CD4-positive, CD25-positive, alpha-beta regulatory T cell (primary cell): ENCODE measurements at regions not wholly inside any gene's neighbourhood (a gene's known extent, or its start where the extent isn't known, plus 50 kb on each side); places are given as distances from the start of the nearest gene placed in this dataset.
A peak's percentile ranks its signal among the peaks of the same experiment; 100 is the strongest.

Experiments used
- ATAC-seq, 2 donors: fragments of 150-1000 bp; cut with Tn5 transposase; one replicate each; pipeline ENCODE4 v1.10.0; 2021; ENCODE audit warnings: low read depth in 2 of 2, moderate number of reproducible peaks in 2 of 2, moderate library complexity in 1 of 2
- DNase-seq, 3 donors: peaks; one replicate each; pipeline versions ENCODE4 v3.0.0 to v3.0.0-alpha.2; 2012 to 2022; ENCODE audit warnings: mixed read lengths in 1 of 3
- H3K27ac ChIP-seq: one replicate; pipeline ENCODE4 v1.7.0; 2013; ENCODE audit warnings: mild to moderate bottlenecking, low read length; ENCODE audit not compliant: insufficient read depth, poor library complexity, severe bottlenecking
- H3K27me3 ChIP-seq: one replicate; pipeline ENCODE4 v1.7.0; 2013; ENCODE audit warnings: low read length; ENCODE audit not compliant: control insufficient read depth, insufficient read depth
- H3K36me3 ChIP-seq: one replicate; pipeline ENCODE4 v1.7.0; 2013; ENCODE audit warnings: mild to moderate bottlenecking, low read length, moderate library complexity; ENCODE audit not compliant: control insufficient read depth, insufficient read depth
- H3K4me1 ChIP-seq: 2 replicates; pipeline ENCODE4 v1.7.0; 2013; ENCODE audit warnings: mild to moderate bottlenecking, low read length; ENCODE audit not compliant: insufficient read depth, control insufficient read depth, poor library complexity, severe bottlenecking
- H3K4me3 ChIP-seq: one replicate; pipeline ENCODE4 v1.7.0; 2013; ENCODE audit warnings: low read depth, mild to moderate bottlenecking, low read length, moderate library complexity
- H3K9me3 ChIP-seq, 2 experiments: 1 replicate in 1 of 2; 2 replicates in 1 of 2; pipeline ENCODE4 v1.7.0; 2013; ENCODE audit warnings: low read length in 2 of 2, mild to moderate bottlenecking in 1 of 2, moderate library complexity in 1 of 2; ENCODE audit not compliant: control insufficient read depth in 2 of 2
- H3K27ac Mint-ChIP-seq, 3 donors: one replicate each; pipeline ENCODE4 v1.8.0; 2020 to 2022; ENCODE audit warnings: mild to moderate bottlenecking in 3 of 3, mixed read lengths in 3 of 3, moderate library complexity in 2 of 3
- H3K27me3 Mint-ChIP-seq: one replicate; pipeline ENCODE4 v1.8.0; 2022; ENCODE audit warnings: mild to moderate bottlenecking, mixed read lengths
- H3K36me3 Mint-ChIP-seq: one replicate; pipeline ENCODE4 v1.8.0; 2020; ENCODE audit warnings: mixed read lengths
- H3K4me1 Mint-ChIP-seq, 4 donors: one replicate each; pipeline ENCODE4 v1.8.0; 2020 to 2022; ENCODE audit warnings: mixed read lengths in 4 of 4, mild to moderate bottlenecking in 1 of 4
- H3K4me3 Mint-ChIP-seq, 4 donors: one replicate each; pipeline ENCODE4 v1.8.0; 2020 to 2022; ENCODE audit warnings: mild to moderate bottlenecking in 4 of 4, mixed read lengths in 4 of 4, moderate library complexity in 3 of 4
- H3K9me3 Mint-ChIP-seq, 7 donors: one replicate each; pipeline ENCODE4 v1.8.0; 2020 to 2022; ENCODE audit warnings: mixed read lengths in 7 of 7, mild to moderate bottlenecking in 3 of 7, moderate library complexity in 2 of 7

- Histone ChIP-seq H3K27me3 (no peaks in the 10 kb centered on the region), H3K27ac (no peak overlapping the region), H3K4me3 (no peak overlapping the region), H3K9me3 (no peaks in the 10 kb centered on the region), H3K36me3 (no peaks in the 10 kb centered on the region), H3K4me1 (no peaks in the 10 kb centered on the region)
- DNase-seq: no peak
- Mint-ChIP-seq H3K4me3 (no peak overlapping the region), H3K27me3 (no peaks in the 10 kb centered on the region), H3K27ac (no peak overlapping the region), H3K9me3 (no peaks in the 10 kb centered on the region), H3K36me3 (no peaks in the 10 kb centered on the region), H3K4me1 (no peaks in the 10 kb centered on the region)
- ATAC-seq: no peak
Observed at GRCh38 chr19:5217171-5217570, 123.4 kb downstream of the PTPRS start.

DNA sequence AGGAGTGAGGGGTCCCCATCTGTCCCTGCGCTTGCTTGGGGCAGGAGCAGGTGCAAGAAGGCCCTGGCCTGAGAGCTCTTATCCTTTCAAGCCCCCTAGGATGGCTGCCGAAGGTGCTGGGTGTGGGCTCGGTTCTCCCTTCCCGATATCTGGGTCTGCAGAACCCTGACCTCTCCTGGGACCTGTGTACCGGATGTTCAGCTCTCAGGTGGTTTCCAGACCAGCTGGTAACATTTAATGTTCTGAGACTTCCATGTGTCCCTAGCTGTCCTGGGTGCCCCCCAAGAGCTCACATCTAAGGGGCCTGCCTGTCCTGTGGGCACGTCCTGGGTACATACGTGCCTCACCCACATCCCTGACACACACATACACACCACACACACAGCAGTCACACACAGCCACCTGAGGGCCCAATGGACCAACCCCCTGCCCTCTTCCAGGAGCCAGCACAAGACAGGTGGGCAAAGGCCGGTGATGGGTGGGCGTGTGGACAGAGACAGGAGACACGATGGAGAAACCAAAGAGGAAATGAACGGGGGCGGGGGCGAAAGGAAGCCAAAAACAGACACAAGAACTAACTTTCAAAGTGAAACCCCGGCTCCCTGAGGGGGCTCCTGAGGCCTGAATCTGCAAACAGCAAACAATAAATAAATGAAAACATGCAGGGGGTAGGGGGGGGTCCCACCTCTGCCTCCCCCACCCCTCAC is 124.3 kb downstream of the PTPRS start:
- H3K27ac ChIP-seq: no peak overlapping the region
- Mint-ChIP-seq H3K27ac (peak overlapping the region in 1 of 3 donors; percentile 20), H3K36me3 (no peaks in the 10 kb centered on the region), H3K9me3 (no peaks in the 10 kb centered on the region), H3K27me3 (no peaks in the 10 kb centered on the region), H3K4me1 (no peaks in the 10 kb centered on the region), H3K4me3 (peak overlapping the region in 1 of 4 donors; percentile 31)
- no peaks in the 10 kb centered on the region for H3K36me3 ChIP-seq
- ATAC-seq: no peak
- no peaks in the 10 kb centered on the region for H3K4me1 ChIP-seq
- no peak overlapping the region for H3K4me3 ChIP-seq
- DNase-seq: no peak
- H3K9me3 ChIP-seq: no peaks in the 10 kb centered on the region
- H3K27me3 ChIP-seq: no peaks in the 10 kb centered on the region

DNA sequence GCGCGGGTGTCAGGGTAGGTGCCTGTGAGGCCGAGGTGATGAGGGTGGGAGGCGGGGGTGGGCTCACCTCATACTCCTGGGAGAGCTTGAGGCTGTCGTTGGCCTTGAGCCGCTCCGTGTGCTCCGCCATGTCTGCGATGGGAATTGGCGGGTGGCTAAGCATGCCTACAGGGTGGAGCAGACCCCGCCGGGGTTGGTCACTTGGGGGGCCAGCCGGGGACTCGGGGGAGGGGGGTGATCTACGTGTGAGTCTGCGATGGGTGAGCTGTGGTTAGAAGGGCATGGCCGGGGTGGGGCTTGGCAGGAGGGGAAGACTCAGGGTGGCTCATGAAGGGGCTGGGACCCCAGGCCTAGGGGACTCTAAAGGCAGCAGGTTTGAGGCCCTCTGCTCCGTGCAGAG is 125.2 kb downstream of the PTPRS start:
- Histone ChIP-seq H3K36me3 (no peaks in the 10 kb centered on the region), H3K4me1 (no peaks in the 10 kb centered on the region), H3K4me3 (no peak overlapping the region), H3K9me3 (no peaks in the 10 kb centered on the region), H3K27ac (no peak overlapping the region), H3K27me3 (no peaks in the 10 kb centered on the region)
- DNase-seq (no peak), ATAC-seq (no peak)
- no peaks in the 10 kb centered on the region for H3K4me1 Mint-ChIP-seq
- H3K36me3 Mint-ChIP-seq: peaks cover 4% of the 10 kb centered on the region
- no peaks in the 10 kb centered on the region for H3K27me3 Mint-ChIP-seq
- no peak overlapping the region for H3K4me3 Mint-ChIP-seq
- H3K9me3 Mint-ChIP-seq: peaks cover 0 to 2% (median 0%) of the 10 kb centered on the region in 7 donors
- no peak overlapping the region for H3K27ac Mint-ChIP-seq

DNA sequence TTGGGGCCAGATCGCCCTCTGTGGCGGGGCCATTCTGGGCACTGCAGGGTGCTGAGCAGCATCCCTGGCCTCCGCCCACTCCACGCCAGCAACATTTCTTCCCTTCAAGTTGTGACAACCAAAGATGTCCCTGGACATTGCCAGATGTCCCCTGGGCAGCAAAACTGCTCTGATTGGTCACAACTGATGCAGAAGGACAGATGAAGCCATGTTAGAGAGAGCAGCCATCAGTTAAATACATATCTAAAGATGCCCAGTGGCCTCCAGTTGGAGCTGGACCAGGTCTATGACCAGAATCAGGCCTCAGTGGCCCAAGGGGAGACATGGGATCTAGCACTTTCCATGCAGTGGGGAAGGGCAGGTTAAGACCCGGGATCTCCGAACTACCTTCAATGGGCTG is 125.7 kb downstream of the PTPRS start:
- Mint-ChIP-seq H3K9me3 (peaks cover 0 to 2% (median 0%) of the 10 kb centered on the region in 7 donors), H3K4me3 (no peak overlapping the region), H3K4me1 (no peaks in the 10 kb centered on the region), H3K27me3 (no peaks in the 10 kb centered on the region), H3K36me3 (peaks cover 4% of the 10 kb centered on the region), H3K27ac (no peak overlapping the region)
- H3K9me3 ChIP-seq: no peaks in the 10 kb centered on the region
- DNase-seq (no peak), ATAC-seq (no peak)
- H3K4me3 ChIP-seq: no peak overlapping the region
- no peaks in the 10 kb centered on the region for H3K27me3 ChIP-seq
- H3K36me3 ChIP-seq: no peaks in the 10 kb centered on the region
- no peak overlapping the region for H3K27ac ChIP-seq
- H3K4me1 ChIP-seq: no peaks in the 10 kb centered on the region

- no peaks in the 10 kb centered on the region for H3K4me1 Mint-ChIP-seq
- no peak overlapping the region for H3K4me3 ChIP-seq
- H3K27ac ChIP-seq: no peak overlapping the region
- H3K9me3 ChIP-seq: no peaks in the 10 kb centered on the region
- no peaks in the 10 kb centered on the region for H3K27me3 Mint-ChIP-seq
- H3K27me3 ChIP-seq: no peaks in the 10 kb centered on the region
- no peak for DNase-seq
- no peak overlapping the region for H3K27ac Mint-ChIP-seq
- no peaks in the 10 kb centered on the region for H3K4me1 ChIP-seq
- H3K36me3 Mint-ChIP-seq: peaks cover 4% of the 10 kb centered on the region
- no peak overlapping the region for H3K4me3 Mint-ChIP-seq
- no peaks in the 10 kb centered on the region for H3K36me3 ChIP-seq
- no peak for ATAC-seq
- peaks cover 0 to 2% (median 0%) of the 10 kb centered on the region in 7 donors for H3K9me3 Mint-ChIP-seq
Observed at GRCh38 chr19:5214371-5214770, 126.2 kb downstream of the PTPRS start.

GRCh38 chr19:5213667-5214066 is 126.9 kb downstream of the PTPRS start:
- Mint-ChIP-seq H3K9me3 (peaks cover 0 to 2% (median 0%) of the 10 kb centered on the region in 7 donors), H3K27me3 (no peaks in the 10 kb centered on the region), H3K4me3 (no peak overlapping the region), H3K4me1 (no peaks in the 10 kb centered on the region), H3K27ac (no peak overlapping the region), H3K36me3 (peaks cover 4% of the 10 kb centered on the region)
- H3K9me3 ChIP-seq: no peaks in the 10 kb centered on the region
- H3K27ac ChIP-seq: no peak overlapping the region
- no peak overlapping the region for H3K4me3 ChIP-seq
- no peaks in the 10 kb centered on the region for H3K36me3 ChIP-seq
- DNase-seq (no peak), ATAC-seq (no peak)
- H3K4me1 ChIP-seq: no peaks in the 10 kb centered on the region
- no peaks in the 10 kb centered on the region for H3K27me3 ChIP-seq

DNA sequence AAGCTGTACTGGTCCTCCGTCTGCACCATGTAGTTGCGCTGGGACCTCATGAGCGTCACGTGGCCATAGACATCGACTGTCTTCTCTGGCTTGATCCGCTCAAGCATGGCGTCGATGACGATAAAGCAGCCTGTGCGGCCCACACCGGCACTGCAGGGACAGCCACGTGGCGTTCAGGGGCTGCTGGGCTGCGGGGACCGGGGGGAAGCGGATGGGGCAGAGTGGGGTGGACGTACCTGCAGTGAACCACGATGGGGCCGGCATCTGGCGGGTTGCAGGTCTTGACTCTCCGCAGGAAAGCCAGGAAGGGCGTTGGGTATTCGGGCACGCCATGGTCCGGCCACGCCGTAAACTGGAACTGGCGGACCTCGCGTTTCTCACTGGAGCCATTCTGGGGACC is 128.5 kb downstream of the PTPRS start:
- Histone ChIP-seq H3K36me3 (no peaks in the 10 kb centered on the region), H3K27ac (no peak overlapping the region), H3K4me1 (no peaks in the 10 kb centered on the region), H3K27me3 (no peaks in the 10 kb centered on the region), H3K4me3 (no peak overlapping the region), H3K9me3 (no peaks in the 10 kb centered on the region)
- H3K36me3 Mint-ChIP-seq: peaks cover 4% of the 10 kb centered on the region
- H3K27me3 Mint-ChIP-seq: no peaks in the 10 kb centered on the region
- H3K9me3 Mint-ChIP-seq: peaks cover 0 to 2% (median 0%) of the 10 kb centered on the region in 7 donors
- no peak overlapping the region for H3K27ac Mint-ChIP-seq
- no peak overlapping the region for H3K4me3 Mint-ChIP-seq
- no peaks in the 10 kb centered on the region for H3K4me1 Mint-ChIP-seq
- no peak for DNase-seq
- no peak for ATAC-seq

DNA sequence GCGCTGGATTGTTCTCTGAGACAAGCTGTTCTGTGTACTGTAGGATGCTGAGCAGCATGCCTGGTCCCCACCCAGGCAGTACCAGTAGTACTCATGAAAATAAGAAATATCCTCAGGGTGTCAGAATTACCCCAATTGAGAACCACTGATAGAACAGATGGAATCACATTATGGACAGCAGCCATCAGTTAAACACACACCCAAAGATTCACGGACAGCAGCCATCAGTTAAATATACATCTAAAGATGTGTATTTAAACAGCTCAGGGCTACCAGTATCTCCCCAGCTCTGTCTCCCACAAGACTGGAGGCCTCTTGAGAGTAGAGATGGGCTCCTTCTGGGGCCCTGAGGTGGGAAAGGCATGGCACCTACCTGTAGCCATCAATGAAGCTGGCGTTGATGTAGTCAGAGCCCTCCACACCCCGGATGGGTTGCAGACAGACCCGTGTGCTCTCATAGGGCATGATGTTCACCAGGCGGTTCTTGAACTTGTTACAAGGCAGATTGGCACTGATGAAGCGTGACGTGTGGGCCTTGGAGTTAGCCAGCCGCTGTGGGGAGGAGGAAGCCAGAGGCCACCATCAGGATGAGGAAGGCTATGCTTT is 129.3 kb downstream of the PTPRS start:
- Mint-ChIP-seq H3K27me3 (no peaks in the 10 kb centered on the region), H3K9me3 (peaks cover 0 to 2% (median 0%) of the 10 kb centered on the region in 7 donors), H3K27ac (no peak overlapping the region), H3K4me3 (no peak overlapping the region), H3K4me1 (no peaks in the 10 kb centered on the region), H3K36me3 (peaks cover 4% of the 10 kb centered on the region)
- Histone ChIP-seq H3K27ac (no peak overlapping the region), H3K27me3 (no peaks in the 10 kb centered on the region), H3K4me3 (no peak overlapping the region), H3K36me3 (no peaks in the 10 kb centered on the region), H3K4me1 (no peaks in the 10 kb centered on the region), H3K9me3 (no peaks in the 10 kb centered on the region)
- ATAC-seq (no peak), DNase-seq (no peak)
